Activated gamma-delta T cell (primary cell): ENCODE measurements at regions not wholly inside any gene's neighbourhood (a gene's known extent, or its start where the extent isn't known, plus 50 kb on each side); places are given as distances from the start of the nearest gene placed in this dataset.
A peak's percentile ranks its signal among the peaks of the same experiment; 100 is the strongest.

ENCODE experiments used
- DNase-seq: peaks from one replicate; lab custom pipeline; 2025; lab: John Stamatoyannopoulos, UW

- DNase-seq, result no peak
Observed at GRCh38 chr6:137690034-137690433, 177.0 kb upstream of the TNFAIP3 start.

DNA sequence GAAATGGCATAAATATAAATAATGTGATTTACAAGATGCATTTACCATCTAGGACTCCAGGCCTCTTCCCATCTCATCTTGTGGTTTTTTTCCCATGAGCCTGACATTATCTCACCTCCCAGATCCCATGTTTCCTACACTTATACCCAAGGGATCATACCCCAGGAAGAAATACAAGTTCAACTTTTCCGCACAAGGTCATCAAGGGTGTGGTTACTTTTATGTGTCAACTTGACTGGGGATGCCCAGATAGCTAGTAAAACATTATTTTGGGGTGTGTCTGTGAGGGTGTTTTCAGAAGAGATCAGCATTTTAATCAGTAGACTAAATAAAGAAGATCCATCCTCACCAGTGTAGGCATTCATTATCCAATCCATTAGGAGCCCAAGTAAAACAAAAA, 176.3 kb upstream of the TNFAIP3 start:
- DNase-seq, result no peak

DNA sequence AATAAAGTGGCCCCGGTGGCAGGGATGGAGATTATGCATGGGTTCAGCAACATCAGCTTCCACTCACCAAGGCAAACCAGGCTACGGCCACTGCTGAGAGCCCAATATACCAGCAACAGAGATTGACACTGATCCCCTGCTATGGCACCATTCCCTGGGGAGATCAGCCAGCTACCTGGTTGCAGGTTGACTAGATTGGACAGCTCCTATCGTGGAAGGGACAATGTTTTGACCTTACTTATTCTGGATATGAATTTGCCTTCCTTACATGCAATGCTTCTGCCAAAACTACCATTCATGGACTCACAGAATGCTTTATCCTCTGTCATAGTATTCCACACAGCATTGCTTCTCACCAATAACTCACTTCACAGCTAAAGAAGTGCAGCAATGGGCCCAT, 174.8 kb upstream of the TNFAIP3 start:
- no peak for DNase-seq

- DNase-seq, result no peak
Observed at GRCh38 chr6:137692806-137693205, 174.3 kb upstream of the TNFAIP3 start.

GRCh38 chr6:137693711-137694110, 173.3 kb upstream of the TNFAIP3 start:
- no peak for DNase-seq

DNA sequence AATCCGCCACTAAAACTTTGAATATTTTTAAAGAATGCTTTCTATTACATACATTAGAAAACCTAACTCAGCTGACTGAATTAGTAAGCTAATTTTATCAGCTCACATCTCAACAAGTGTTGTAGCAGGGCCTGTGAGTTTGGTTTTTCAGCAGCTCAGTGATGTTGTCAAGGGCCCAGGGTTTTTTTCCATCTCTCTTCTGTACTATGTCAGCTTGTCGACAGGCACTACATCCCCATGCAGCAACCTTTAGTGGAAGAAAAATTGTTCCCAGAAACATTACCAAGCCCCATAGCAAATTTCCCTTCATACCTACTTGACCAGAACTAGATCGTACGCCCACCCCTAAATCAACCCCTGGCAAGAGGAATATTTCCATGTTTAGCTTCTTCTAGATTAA, 170.3 kb upstream of the TNFAIP3 start:
- no peak for DNase-seq

DNA sequence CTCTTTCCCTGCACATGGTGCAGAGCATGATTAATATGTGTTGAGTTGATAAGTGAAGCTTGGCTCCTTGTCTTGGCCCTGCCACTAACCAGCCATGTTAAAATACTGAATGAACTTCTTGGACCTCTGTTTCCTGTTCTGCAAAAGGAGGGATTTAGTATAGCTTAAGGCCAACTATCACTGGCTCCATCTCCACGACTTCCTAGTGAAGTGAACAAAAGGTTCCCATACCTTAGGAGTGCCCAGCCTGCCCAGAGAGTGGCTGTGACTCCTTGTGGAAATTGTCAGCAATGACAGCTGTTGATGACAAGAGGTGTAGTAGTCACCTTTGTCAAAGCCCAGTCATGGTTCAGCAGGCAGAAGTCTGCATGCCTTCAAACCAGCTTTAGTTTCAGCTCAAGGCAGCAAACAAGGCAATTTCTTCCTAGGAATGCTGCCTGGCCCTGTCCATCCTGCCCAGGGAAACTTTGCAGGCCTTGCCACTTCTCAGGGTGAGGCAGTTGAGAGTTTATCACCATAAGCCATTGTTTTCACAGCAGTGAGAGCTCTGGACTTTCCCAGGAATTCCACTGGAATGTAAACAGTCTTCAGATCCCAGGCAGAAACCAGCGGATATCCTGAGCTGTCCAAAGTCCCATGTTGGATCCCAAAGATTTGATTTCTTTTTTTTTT, 169.7 kb upstream of the TNFAIP3 start:
- DNase-seq, result no peak

DNA sequence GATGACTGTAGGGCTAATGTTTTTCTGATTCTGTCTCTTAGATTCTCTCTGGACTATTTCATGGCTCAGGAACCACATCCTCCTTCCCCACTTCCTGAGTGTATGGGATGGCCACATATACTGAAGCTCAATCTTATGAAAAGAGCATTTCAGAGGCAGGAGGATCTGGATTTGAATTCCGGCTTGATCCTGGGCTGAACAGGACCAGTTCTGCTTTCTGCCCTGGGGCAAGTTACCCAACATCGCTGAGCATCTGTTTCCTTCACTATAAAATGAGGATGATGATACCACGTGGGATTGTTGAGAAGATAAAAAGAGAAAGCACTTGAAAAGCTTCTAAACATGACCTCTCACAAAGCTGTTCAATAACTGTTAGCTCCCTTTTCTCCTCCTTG, 168.4 kb upstream of the TNFAIP3 start:
- no peak for DNase-seq

GRCh38 chr6:137699031-137699683, 167.9 kb upstream of the TNFAIP3 start:
- DNase-seq, result no peak

GRCh38 chr6:137700161-137700560, 166.9 kb upstream of the TNFAIP3 start:
- DNase-seq, result no peak

- DNase-seq, result no peak
Observed at GRCh38 chr6:137700751-137701477, 166.1 kb upstream of the TNFAIP3 start.

DNA sequence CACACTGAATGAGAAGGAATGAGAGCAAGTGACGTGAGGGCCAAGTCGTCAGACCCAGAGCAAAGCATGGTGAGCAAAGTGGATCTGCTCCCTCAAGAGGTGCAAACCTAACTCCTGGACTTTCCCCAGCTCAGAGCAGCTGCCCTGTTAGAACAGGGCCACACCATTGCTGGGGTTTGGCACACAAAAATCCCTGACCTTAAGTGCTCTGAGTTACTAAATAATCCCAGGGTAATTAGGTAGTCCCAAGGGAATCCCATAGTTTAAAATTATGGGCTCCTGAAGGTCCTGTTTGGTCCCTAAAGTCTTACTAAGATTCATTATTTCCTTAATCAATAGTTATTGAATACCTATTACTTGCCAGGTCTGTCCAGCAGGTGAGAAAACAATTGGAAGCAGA, 165.1 kb upstream of the TNFAIP3 start:
- DNase-seq, result no peak

DNA sequence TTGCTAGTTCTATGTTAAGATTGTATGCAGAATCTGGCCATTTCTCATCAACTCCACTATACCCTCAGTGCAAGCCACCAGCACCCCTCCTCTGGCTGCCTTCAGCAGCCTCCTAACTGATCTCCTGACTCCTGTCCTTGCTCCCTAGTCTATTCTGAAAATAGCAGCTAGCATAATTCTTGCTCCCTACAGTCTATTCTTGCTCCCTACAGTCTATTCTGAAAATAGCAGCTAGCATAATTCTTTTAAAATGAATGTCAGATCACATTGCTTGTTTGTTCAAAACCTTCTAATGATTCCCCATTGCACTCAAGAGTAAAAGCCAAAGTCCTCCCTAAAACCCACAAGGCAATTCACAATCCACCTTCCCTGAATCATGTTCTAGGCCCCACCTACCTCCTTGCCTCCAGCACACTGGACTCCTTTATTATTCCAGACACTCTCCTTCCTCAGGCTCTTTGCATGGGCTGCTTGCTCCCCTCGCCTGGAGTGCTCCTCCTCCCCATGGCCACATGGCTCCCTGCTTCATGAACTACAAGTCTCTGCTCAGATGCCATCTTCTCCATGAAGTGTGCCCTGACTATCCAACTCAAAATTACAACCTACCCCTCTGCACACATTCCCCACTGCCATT, 164.2 kb upstream of the TNFAIP3 start:
- DNase-seq, result no peak

- no peak for DNase-seq
Observed at GRCh38 chr6:137704802-137705159, 162.3 kb upstream of the TNFAIP3 start.

GRCh38 chr6:137705160-137706082, 161.6 kb upstream of the TNFAIP3 start:
- peak; percentile 25 for DNase-seq

- no peak for DNase-seq
Observed at GRCh38 chr6:137706083-137706750, 160.8 kb upstream of the TNFAIP3 start.

DNA sequence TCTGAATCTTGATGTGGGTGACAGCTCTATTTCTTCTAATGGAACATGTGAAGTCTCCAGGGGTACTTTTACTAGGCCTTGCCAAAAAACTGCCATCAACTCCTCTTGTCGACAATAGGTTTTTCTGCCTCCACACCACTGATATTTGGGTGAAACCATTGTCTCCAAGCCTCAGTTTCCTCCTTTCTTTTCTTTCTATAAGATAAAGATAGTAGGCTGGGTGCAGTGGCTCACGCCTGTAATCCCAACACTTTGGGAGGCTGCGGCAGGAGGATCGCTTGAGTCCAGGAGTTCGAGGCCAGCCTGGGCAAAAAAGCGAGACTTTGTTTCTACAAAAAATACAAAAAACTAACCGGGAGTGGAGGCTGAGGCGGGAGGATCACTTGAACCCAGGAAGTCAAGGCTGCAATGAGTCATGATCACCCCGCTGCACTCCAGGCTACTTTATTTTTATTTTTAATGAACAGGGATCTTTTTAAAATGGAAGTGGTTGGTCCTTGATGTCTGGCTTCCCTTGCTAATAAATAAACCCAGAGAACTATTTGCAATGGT, 159.9 kb upstream of the TNFAIP3 start:
- no peak for DNase-seq

DNA sequence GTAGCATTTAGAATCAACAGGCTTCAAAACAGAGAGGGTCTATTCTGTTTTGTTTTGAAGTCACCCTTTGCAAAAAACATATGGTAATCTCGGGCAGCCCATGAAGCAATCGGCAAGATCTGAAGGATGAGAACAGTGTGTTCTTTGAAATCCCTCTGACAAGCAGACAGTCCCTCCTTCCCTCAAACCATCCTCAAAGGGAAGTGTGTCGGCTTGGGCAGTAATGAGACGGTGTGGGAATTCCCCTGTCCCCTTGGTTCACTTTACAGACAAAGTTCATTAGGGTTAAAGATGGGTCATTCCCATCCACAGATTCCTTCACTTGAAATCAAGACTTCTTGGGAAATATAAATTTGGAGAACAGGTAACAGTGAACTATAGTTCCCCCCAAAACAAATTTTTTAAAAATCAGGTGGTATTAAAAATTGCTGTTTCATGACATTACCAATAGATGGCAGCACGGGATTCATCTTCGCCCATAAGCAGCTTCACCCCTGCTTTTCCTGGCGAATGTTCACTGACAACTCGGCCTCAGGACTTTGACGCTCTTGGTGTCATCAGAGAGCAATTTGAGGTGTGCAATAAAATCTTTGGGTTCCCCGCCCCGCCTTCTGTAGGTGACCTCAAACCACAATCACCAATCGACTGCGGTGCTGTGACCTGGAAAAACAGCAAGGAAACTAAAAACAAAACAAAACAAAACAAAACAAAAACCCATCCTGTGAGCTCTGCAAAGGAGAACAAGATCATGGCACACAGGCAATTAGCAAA, 159.3 kb upstream of the TNFAIP3 start:
- no peak for DNase-seq

- no peak for DNase-seq
Observed at GRCh38 chr6:137708481-137708880, 158.6 kb upstream of the TNFAIP3 start.
